M059J (cell line): ENCODE measurements at regions not wholly inside any gene's neighbourhood (a gene's known extent, or its start where the extent isn't known, plus 50 kb on each side); places are given as distances from the start of the nearest gene placed in this dataset.
"Not testable (repeated sequence)": the region's sequence is repeated elsewhere in the genome, so short reads cannot be mapped to it uniquely, and the experiment has no call there.

Source experiments
- DNase-seq: peaks from one replicate; pipeline ENCODE4 v3.0.0-alpha.2; 2012; ENCODE audit warnings: low read depth

- DNase-seq, result no peak
These were observed 501.5 kb downstream of the TRIB2 start for GRCh38 chr2:13218205-13218604.

GRCh38 chr2:13227578-13227977 lies 510.8 kb downstream of the TRIB2 start:
- DNase-seq, result no peak

- no peak for DNase-seq
These were observed 513.5 kb downstream of the TRIB2 start for GRCh38 chr2:13230221-13230620.

GRCh38 chr2:13240061-13240460 lies 523.3 kb downstream of the TRIB2 start:
- no peak for DNase-seq

- DNase-seq, result no peak
These were observed 524.2 kb downstream of the TRIB2 start for GRCh38 chr2:13240789-13241487.

- DNase-seq, result no peak
These were observed 535.9 kb downstream of the TRIB2 start for GRCh38 chr2:13252615-13253014.

GRCh38 chr2:13255485-13255884 lies 538.7 kb downstream of the TRIB2 start:
- no peak for DNase-seq

GRCh38 chr2:13260402-13260801 lies 543.7 kb downstream of the TRIB2 start:
- no peak for DNase-seq

- no peak for DNase-seq
These were observed 549.4 kb downstream of the TRIB2 start for GRCh38 chr2:13266166-13266565.

GRCh38 chr2:13284688-13285087 lies 568.0 kb downstream of the TRIB2 start:
- DNase-seq, result no peak

- DNase-seq, result no peak
These were observed 572.6 kb downstream of the TRIB2 start for GRCh38 chr2:13289310-13289709.

- not testable (repeated sequence) for DNase-seq
These were observed 591.7 kb downstream of the TRIB2 start for GRCh38 chr2:13308478-13308805.

- no peak for DNase-seq
These were observed 592.3 kb downstream of the TRIB2 start for GRCh38 chr2:13308989-13309388.

GRCh38 chr2:13332060-13332459 lies 615.3 kb downstream of the TRIB2 start:
- DNase-seq, result no peak

- DNase-seq, result not testable (repeated sequence)
These were observed 617.3 kb downstream of the TRIB2 start for GRCh38 chr2:13334071-13334470.

GRCh38 chr2:13334545-13334944 lies 617.8 kb downstream of the TRIB2 start:
- no peak for DNase-seq

GRCh38 chr2:13335862-13336535 lies 619.3 kb downstream of the TRIB2 start:
- DNase-seq, result no peak

GRCh38 chr2:13351068-13351467 lies 634.3 kb downstream of the TRIB2 start:
- no peak for DNase-seq

- no peak for DNase-seq
These were observed 636.3 kb downstream of the TRIB2 start for GRCh38 chr2:13353083-13353482.

GRCh38 chr2:13354031-13354430 lies 637.3 kb downstream of the TRIB2 start:
- DNase-seq, result no peak

GRCh38 chr2:13381928-13382327 lies 665.2 kb downstream of the TRIB2 start:
- not testable (repeated sequence) for DNase-seq

- not testable (repeated sequence) for DNase-seq
These were observed 672.4 kb downstream of the TRIB2 start for GRCh38 chr2:13389172-13389571.

- DNase-seq, result no peak
These were observed 673.9 kb downstream of the TRIB2 start for GRCh38 chr2:13390676-13391075.

GRCh38 chr2:13401312-13401711 lies 684.6 kb downstream of the TRIB2 start:
- DNase-seq, result no peak
